ENCODE measurements at regions not wholly inside any gene's neighbourhood (a gene's known extent, or its start where the extent isn't known, plus 50 kb on each side); places are given as distances from the start of the nearest gene placed in this dataset.
A peak's percentile ranks its signal among the peaks of the same experiment; 100 is the strongest.
"Not testable (repeated sequence)": the region's sequence is repeated elsewhere in the genome, so short reads cannot be mapped to it uniquely, and the experiment has no call there.

DNA sequence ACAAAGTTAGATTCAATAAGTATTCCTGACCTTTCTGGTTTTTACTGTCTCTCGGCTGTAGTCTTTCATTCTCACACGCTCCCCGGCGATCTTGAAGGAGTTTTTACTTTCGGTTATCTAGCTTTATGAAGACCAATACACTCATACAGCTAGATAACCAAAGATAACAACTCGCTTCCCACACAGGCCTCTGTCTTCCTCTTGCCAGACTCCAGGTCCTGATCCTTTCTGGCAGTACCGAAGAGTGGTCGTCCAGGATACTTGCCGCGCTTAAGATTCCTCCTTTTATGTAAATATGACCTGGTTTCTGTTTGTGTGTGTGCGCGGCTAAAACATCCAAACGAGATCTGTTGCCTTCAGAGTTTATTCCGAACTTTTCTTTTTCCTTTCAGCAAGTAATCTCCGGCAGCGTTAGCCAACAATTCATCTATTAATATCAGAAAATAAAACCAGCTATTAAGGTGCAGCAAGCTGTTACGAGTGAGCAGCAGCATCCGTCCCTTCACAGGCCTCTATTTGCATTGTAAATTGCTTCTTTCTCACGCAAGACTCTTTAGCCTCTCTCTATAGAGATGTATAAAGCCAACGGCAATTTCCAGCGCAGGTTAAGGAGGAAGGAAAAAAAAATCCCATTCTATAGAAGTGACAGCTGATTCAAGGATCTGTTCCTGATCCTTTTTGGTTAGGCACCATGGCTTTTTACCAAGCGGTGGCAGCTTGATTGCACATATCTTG is 216.1 kb downstream of the MEF2C start:
- no peak for DNase-seq

DNA sequence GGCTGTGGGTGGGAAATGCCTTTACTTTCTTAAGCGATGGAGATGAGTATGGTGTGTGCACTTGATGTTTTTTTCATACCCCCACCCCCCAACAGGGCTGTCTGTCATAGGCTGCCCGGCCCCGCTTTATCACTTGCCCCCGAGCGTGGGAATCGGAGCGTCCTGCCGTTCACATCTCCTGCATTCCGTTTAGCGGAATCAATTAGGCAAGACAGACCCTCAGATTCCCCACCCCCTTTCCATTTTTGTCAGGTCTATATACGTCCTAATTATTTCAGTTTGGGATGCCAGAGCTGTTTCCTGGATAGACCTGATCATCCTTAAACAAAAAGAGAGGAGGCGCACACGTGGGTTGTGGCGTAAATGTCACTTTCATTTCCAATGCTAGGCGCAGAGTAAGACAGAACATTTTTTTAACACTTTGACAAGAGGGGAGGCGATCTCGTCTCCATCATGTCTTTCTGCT is 217.2 kb downstream of the MEF2C start:
- DNase-seq: no peak

DNA sequence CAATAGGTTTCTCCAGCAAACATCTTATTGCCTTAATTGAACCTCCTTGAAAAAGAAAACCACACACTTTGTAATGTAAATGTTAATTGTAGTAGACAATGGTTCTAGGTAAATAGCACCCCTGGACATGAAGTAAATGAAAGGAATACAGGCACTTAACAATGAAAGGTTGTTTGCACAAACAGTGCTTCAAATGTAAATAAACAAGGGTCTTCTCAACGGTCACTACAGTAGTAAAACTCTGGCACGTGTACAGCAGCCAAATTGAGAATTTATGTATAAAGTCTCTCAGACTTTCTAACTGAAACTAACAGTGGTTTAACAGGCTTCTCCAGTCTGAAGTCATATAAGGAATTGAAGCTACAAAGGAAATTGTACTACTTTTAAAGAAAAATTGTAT is 218.3 kb downstream of the MEF2C start:
- no peak for DNase-seq

DNA sequence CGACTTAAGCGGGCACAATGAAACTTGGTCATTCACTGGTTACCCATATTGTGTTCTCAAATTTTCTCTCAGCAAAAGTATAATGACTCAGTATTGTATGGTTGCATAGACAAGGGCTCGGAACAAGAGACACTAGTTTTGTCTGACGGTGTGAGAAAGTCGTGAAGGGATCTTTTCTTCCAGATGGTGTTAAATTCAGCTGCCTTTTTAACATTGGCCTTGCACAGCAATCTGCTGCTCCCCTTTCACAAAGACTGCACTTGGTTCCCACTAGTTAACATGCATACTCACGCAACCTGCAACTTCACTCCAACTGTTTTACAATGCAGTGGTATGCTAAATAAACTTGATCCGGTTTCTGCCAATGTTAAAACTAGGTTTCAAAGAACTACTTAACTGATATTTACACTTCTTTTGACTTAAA is 219.2 kb downstream of the MEF2C start:
- DNase-seq: no peak

DNA sequence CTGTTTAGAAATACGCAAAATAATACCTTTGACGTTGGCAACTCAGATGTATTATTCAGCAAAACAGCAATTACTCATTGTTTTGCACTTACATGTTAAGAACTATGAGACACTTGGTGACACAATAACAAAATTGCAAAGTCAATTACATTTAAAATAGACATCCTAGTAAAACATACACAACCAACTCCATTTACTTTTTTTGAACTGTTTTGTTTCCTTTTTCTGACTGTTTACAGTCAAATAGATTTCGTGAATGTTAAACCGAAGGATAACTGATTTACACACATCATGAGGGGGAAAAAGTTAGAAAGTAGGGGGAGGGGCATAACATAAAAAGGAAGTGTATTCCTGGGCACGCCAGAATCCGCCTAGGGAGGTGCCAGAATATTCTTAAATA is 220.1 kb downstream of the MEF2C start:
- DNase-seq: no peak

DNA sequence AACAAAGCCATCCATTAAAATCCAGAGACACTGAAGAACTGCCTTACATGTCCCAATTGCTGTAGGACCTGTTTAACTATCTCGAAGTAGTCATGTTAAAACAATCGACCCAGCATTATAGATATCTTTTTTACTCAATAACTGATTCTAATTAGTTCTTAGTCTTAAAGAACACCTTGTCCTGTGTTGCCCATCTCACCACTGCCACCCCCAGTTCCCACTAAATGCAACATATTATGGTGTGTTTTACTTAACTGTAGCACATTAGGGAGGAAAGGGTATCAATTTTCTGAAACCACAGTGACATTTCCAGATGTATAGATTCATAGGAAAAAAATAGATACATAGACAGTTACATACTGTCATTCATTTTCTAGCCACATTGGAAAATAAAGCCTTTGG is 221.2 kb downstream of the MEF2C start:
- DNase-seq: no peak

DNA sequence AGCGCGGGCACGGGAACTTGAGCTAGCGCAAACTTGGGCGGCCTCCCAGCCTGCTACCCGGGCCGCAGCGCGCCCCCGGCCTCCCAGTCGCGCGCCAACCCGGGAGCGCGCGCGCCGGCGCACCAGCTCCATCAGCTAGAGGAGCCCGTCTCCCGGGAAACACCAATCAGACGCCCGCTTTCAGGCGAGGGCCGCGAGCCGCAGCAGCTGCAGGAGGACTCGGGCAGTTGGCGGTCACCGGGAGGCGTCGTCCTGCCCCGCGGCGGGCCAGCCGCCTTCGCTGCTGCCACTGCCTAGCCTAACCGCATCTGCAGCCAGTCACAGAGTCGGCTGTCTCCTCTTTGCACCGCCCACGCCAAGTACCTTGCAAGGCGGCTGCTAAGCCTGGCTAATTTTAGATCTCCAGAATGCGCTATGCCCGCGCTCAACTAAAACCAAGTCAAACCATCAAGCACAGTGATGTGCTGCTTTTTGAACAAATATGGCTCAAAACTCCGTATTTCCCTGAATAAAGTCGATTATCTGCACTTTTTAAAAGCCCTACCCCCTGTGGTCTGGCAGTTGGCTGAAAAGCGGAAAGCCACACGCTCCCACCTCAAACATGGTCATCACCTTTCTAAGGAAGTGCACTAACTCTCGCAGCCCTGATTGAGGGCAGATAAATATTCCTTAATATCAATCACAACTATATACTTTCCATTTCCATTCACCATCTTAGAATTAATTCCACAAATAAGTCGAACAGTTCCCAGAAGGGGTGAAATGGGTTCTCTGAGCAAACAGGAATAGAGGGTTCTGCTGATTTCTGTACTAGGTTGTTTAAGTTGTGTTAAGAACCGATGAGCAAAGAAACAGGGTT is 221.8 kb downstream of the MEF2C start:
- peak; percentile 88 to 98 for DNase-seq

DNA sequence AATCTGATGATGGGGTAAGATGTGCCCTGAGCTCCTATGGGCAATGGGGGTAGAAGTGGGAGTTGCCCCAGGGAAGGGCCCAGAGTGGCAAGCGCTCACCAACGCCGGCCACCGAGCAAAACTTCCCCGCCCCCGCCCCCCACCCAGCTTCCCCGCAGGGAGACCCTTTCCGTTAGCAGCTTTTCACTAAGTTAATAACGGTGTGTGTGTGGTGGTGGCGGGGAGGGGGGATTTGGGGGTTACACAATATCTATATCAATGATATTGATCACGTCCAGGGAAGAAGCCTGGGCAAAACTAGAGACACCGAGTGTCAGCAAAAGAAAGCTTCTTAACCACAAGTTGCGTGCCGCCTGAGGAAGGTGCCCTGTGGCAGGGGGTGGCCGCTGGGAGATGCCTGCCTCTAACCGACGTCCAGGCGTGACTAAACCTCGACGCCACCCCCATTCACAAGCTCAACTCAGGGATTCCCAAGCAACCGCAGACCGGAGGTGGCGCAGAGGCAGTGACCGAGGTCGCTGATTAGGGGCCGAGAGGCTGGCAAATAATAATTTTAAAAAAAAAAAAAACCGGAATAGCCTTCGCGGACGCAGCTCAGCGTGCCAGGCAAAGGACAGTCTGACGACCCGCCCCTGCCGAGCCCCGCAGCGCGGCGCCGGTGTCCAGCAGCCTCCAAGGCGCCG is 222.6 kb downstream of the MEF2C start:
- peak; percentile 85 to 93 for DNase-seq

DNA sequence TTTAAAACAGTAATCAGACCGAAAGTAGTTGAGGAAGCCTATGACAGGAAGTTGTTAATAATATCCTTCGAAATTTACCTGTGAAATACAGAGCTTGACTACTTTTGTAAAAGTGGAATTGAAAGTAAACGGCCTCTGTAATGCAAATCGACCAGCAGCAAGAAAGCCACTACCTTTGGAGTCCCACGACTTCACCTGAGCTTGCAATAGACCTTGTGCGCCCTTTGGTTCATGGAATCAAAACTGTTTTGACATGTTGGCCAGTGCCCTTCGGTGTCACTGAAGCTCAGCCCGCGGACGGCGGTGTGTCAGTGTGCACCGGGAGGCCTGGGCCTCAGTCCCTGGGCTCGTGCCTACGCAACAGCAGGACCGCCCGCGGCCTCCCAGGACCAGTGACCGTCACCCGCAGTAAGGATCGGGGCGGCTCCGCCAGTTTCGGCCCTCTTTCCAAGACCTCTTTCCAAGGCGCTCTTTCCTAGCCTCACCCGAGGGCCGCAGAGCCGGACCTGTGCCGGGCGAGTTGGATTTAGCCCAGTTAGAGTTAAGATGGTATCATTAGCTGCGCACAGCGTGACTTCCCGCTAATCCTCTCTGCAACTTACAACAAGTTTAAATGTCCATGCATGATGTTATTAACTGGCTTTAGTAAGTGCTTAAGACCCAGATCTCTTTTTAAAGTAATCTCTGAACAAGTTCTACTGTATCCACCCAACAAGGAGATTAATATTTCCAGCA is 223.3 kb downstream of the MEF2C start:
- no peak for DNase-seq

DNA sequence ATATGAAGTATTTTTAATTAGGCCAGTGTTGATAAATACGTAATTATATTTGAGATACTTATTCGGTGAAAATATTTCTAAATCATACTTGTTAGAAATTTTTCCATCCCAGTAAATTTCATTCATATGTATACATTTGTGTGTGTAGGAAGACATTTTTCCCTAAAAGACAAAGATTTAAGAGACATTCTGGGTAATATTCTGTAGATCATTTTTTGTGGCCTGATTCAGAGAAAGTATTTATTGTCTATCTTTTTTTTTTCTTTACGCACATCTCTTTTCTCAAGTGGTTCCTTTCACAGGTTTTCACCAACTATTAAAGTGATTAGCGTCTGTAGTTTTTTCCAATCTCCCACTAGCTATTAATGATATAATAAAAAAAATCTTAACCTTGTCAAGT is 224.1 kb downstream of the MEF2C start:
- DNase-seq: no peak

DNA sequence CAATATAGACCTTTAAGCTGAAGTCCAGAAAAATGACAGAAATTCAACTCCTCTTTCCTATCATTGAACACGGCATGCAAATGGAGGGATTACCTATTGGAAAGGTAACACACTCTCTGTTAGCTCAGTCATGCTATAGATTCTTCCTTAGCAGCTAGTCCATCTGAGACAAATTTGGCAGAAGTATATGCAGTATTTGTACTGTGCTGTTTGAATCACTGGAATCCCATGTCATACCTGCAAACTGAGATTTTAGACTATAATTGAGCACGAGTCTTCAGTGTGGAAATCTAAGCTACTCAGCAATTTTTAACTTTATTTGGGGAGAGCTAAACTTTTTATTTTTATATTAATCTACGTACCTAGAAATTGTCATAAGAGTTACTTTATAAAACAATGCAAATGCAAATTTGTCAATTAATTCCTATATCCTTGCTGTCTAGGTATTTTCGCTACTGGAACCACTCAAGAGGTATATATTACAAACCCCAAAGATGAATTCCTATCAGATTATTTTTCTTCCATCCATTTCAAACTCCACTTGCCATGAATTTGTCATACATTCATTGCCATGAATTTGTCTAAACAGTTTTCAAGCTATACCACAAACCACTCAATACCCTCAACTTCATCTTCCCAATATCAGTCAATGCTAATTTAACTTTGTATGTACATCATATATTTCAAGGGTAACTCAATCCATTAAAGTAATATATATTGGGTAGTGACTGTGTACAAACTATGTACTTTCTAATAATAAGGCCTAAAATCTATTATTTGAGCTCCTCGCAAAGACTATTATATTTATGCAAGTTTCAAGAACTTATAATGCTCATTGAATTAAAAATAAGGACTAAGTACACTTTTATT is 224.8 kb downstream of the MEF2C start:
- no peak for DNase-seq

DNA sequence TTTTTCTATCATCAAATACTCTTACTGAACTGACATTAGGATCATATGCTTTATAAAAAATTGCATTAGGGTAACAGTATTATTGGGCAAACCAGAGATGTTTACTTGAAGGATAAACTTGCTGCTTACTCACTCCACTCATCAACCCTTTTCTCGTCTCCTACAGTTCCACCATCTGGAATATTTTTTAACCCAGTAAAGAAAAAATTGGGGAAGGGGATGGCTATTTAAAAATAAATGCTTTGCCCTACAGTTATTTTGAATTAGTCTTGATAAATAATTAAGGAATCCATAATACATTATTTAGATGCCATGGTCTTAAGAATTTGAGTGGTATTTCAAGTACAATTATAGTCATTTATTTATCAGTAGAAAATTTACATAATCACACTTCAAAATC is 225.8 kb downstream of the MEF2C start:
- DNase-seq: no peak

DNA sequence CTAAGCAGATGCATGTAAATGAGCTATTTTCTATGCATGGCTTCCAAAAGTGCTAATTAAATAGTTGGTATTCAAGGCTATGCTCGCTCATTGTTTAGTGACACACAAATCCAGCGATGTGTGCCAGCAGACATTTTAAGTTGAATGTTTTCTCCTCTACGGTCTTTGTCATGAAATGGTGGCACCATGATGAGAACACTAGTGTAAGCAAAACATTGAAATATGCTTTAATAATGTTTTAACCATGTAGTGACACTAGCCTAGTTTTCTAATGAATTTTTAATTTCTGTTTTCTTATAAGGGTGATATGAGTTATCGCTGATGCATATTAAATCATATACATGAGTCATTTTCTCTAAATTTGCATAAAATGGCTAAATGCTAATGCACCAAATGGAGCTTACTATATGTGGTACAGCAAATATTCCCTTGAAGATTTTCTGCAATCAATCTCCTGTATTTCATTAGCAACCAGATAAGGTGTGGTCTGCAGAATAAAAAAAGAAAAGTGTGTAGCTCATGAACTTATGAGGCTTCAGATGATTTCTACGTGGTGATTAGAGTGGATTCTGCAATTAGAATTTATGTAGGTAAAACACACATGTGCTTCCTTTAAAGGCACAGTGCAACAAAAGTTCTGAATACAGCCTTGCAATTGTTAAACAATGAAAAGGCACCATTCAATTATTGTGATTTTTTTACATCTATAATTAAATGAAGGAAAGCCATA is 226.6 kb downstream of the MEF2C start:
- no peak for DNase-seq

DNA sequence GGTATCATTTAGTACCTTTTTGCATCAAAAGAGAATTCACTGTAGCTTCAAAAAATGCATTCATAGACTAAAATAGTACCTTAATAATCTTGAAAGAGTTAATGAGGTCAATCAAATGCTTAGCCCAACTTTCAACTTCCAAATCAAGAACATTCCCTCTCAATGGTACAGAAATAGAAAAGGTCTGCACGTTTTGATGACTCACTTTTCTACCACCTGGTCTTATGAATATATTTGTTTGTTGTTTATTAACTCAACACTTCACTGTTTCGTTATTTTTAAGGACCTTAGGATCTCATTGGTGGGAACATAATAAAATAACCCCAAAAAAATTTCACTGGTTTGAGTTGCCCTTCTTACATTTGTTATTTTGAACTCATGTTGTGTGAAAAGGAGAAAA is 229.5 kb downstream of the MEF2C start:
- no peak for DNase-seq

DNA sequence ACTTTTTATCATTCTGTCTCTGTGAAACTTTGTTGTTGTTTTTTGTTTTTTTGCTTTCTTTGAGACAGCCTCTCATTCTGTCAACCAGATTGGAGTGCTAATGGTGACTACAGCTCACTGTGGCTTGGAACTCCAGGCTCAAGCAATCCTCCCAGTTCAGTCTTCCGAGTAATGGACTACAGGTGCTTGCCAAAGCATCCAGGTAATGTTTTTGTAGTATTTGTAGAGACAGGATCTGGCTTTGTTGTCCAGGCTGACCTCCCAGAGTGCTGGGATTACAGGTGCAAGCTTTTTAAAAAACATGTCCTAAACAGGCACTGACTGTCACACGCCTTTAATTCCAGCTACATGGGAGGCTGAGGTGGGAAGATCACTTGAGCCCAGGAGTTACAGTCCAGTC is 235.1 kb downstream of the MEF2C start:
- DNase-seq: no peak

DNA sequence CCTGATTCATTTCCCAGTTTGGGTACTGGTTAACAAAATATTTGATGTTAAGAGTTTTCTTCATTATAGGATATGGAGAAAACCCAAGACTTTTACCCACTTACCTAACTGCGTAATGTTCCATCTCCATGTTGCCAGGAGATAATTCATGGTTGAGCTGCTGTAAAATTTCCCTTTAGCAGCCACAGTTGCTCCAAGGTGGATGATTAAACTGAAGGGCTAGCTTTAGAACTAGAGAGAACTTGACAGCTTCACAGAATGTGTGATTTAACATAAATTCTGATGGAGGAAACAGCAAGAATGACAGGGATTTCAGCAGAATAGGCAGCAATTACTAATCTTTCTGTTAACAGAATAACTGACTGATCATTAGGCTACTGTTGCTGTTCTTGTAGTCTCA is 236.1 kb downstream of the MEF2C start:
- no peak for DNase-seq

DNA sequence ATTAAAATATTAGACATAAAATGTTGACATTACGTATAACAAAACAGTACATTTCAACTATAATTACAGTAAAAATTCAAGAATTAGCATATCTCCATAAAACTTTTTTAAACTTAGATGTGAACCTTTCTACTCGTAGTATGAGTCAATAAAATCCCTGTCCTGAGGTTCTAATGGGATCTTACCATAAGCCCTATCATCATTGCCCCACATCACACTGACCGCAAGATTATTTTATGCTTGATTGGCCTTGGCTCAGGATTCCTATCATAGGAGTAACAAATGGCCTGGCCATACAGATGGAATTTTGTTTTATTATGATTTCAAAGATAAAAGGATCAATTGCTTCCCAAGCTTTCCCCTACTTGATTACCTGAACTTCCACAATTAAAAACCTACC is 238.3 kb downstream of the MEF2C start:
- DNase-seq: no peak

DNA sequence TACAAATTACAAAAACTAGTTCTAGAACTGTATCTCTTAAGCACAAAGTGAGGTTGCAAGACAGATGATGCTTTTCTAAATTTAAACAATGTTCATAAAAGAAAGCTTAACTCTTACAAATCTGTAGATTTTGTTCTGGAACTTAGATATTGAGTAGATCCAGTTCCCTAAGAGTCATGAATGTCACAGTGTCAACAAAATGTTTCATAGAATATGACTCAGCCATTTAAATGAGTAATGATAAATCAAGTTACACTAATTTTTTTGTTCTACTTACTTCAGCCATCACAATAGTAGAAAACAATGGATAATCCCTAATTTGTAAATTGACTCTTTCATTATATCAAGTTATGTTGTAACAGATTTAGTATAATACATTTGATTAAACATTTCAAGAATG is 239.7 kb downstream of the MEF2C start:
- no peak for DNase-seq

DNA sequence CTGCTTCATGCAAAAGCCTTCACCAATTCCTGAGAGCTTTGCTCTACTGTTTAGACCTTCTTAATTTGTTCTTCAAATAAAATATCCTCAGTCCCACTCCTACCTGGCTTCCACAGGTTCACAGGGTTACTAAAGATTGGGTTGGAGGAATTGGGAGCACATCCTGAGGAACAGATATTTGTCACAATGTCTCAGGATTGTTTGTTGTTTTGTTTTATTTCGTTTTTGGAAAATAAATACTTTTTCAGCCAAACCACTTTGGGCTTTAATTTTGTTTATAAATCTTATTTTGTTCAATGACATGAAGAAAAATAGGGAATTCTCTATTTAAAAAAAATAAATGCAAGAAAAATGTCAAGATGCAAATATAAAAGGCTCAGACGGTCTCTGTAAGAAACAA is 249.0 kb downstream of the MEF2C start:
- no peak for DNase-seq

DNA sequence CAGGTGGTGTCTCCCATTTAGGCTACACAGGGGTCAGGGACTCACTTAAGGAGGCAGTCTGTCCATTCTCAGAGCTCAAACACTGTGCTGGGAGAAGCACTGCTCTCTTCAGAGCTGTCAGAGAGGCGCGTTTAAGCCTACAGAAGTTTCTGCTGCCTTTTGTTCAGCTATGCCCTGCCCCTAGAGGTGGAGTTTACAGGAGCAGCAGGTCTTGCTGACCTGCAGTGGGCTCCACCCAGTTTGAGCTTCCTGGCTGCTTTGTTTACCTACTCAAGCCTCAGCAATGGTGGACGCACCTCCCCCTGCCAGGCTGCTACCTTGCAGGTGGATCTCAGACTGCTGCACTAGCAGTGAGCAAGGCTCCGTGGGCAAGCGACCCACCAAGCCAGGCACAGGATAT is 260.1 kb downstream of the MEF2C start:
- DNase-seq: not testable (repeated sequence)

DNA sequence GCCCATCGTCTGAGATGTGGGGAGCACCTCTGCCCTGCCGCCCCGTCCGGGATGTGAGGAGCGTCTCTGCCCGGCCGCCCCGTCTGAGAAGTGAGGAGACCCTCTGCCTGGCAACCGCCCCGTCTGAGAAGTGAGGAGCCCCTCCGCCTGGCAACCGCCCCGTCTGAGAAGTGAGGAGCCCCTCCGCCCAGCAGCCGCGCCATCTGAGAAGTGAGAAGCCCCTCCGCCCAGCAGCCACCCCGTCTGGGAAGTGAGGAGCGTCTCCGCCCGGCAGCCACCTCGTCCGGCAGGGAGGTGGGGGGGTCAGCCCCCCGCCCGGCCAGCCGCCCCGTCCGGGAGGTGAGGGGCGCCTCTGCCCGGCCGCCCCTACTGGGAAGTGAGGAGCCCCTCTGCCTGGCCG is 267.2 kb downstream of the MEF2C start:
- not testable (repeated sequence) for DNase-seq

Measured in SW 1271 (cell line).